Fibroblast of peridontal ligament (primary cell): ENCODE measurements at regions not wholly inside any gene's neighbourhood (a gene's known extent, or its start where the extent isn't known, plus 50 kb on each side); places are given as distances from the start of the nearest gene placed in this dataset.
"Not testable (repeated sequence)": the region's sequence is repeated elsewhere in the genome, so short reads cannot be mapped to it uniquely, and the experiment has no call there.

Experiments
- DNase-seq: peaks from one replicate; pipeline ENCODE4 v3.0.0-alpha.2; 2010; ENCODE audit errors: extremely low read depth

DNA sequence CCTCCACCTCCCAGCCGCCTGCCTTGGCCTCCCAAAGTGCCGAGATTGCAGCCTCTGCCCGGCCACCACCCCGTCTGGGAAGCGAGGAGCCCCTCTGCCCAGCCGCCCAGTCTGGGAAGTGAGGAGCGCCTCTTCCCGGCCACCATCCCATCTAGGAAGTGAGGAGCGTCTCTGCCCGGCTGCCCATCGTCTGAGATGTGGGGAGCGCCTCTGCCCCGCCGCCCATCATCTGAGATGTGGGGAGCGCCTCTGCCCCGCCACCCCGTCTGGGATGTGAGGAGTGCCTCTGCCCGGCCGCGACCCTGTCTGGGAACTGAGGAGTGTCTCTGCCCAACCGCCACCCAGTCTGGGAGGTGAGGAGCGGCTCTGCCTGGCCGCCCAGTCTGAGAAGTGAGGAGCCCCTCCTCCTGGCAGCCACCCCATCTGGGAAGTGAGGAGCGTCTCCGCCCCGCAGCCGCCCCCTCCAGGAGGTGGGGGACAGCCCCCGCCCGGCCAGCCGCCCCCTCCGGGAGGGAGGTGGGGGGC, 296.3 kb downstream of the HNRNPD start:
- DNase-seq = not testable (repeated sequence)

DNA sequence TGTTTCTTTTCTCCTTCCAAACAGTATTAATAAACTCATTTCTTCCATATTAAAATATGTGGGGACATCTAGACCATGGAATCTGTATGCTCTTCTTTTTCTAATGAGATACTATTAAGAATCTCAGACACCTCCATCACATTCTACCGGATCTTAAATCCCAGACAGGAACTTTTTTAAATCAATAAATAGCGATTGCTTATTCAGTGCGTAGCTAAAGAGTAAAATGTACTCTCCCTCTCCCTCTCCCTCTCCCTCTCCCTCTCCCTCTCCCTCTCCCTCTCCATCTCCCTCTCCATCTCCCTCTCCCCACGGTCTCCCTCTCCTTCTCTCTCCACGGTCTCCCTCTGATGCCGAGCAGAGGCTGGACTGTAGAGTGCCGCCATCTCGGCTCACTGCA, 297.0 kb downstream of the HNRNPD start:
- DNase-seq = no peak

DNA sequence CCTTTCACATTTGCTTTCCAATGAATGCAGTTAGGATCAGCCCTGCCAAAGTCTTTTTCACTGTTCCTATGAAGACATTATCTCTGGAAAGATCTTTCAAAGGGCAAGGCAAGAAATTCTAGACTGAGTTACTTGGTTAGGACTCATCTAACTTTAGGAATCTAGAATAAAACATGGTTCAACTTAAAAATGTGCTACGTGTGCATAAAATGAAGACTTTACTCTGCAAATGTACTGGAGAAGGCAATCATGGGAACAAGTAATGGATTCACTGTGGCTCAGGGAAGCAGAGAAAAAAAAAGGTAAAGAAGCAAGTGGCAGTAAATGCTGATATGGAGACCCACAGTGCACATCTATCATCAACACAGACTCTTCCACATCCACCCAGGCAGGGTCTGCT, 297.4 kb downstream of the HNRNPD start:
- DNase-seq = no peak

DNA sequence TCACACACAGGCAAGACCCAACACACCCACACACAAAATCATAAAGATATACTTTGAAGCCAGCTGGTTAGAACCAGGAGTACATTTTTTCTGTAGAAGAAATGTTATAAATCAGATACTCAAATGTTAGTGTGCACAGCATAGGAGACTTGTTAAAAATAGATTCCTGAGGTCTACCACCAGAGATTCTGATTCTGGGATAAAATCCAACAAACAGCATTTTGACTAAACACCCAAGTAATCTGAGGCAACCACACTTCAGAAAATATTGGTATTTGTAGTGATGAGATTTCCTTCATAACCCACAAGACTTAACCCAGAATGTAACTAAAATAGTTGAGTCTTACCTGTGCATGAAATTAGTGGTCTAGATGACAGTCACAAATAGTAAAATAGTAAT, 301.8 kb downstream of the HNRNPD start:
- no peak for DNase-seq

DNA sequence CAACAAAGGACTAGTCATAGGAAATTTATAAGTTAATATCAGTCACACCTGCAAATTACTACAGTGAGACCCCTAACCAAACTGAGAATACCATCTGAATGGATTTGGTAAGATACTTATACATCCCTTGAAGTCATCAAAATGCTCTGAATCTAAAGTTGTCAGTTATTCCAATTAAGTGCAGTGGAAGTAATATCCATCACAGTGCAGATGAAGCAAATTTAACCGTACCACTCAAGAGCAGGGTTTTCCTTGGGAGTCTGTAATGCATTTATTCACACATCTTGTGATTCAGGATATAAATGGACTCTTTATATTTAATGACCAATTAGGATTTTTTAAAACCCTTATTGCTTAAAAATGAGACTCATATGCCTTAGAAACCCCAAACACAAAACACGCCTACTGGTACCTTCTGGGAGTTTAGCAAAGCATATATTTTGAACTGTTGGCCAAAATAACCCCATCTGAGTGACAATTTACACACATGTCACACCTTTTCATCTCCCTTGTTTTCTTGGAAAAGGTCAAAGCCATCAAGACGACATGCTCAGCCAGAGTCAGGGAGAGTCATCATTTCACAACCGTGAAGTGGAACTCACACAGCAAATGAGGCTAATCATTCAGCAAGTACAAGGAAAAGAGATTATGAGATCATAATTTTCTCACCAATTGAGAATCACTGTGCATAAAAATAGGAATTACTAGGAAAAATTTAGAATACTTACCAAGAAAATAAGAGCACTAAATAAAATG, 303.7 kb downstream of the HNRNPD start:
- no peak for DNase-seq

DNA sequence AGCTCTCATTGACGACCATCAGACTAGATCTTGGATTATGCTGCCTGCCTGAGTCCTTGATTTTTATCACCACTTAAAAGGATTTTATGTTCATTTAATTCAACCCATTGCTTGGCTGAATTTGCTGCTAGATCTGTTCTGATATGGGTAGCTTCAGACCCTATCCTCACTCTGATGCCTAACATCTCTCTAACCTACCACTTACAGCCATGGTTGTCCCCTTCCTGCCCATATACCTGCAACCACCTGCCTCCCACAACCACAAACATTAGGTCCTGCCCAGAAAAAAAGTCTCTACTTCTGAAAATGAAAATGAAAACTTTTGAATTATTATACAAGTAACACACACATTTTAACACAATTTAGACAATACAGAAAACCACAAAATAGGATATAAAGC, 310.8 kb downstream of the HNRNPD start:
- DNase-seq = no peak

DNA sequence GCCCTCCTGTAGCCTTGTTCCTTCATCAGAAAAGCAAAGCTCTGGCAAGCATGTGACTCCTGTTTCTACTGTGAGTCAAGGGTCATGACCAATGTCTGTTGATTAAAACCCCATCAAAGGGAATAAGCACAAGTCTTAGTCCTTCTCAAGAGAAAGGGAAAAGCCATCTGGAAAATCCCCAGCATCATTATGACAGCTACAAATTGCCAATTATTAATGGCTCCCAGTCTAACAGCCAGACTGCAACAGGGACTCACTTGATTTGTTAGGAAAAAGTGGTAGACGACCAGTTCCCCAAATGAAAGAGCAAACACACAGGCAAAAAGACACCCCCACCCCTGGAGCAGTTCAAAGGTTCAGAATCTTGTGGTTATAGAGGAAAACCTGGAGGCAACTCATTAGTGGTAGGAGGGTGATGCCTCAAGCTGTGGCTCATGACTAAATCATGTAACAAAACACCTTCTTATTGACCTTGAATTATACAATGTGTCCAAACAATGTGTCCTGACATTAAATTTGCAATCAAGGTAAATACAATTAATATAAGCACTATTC, 315.7 kb downstream of the HNRNPD start:
- no peak for DNase-seq

DNA sequence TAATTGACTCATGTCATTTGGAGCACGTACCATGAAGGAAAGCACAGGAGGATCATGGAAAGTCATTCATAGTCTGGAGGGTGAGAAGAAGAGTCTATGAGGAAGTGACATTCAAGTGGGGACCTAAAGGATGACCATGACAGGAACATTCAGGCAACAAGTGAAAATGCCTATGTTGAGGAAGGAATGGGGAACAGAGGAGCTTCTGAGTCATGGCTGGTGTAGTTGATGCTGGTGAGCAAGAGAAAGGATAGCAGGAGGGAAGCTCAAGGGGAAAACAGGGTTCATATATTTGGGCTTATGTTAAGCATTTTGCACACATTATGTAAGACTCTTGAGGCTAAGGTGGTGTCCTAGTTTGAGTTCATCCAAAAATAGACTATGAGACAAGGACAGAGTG, 318.6 kb downstream of the HNRNPD start:
- DNase-seq = no peak

DNA sequence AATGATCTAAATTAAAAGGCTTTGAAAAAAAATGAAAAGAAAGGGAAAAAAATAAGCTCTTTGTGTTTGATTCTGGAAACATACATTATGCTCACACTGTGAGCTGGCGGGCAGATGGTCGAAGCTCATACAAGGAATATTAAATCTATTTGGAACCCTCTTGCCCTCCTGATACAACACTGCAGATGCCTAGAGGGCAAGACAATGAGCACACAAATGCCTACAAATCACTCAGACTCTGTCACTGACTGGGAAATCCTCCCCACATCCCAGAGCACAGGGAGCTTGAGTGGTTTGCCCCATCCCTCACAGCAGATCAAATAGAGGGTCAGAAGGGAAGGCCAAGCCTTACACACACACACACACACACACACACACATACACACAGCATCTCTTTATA, 320.4 kb downstream of the HNRNPD start:
- DNase-seq = no peak

DNA sequence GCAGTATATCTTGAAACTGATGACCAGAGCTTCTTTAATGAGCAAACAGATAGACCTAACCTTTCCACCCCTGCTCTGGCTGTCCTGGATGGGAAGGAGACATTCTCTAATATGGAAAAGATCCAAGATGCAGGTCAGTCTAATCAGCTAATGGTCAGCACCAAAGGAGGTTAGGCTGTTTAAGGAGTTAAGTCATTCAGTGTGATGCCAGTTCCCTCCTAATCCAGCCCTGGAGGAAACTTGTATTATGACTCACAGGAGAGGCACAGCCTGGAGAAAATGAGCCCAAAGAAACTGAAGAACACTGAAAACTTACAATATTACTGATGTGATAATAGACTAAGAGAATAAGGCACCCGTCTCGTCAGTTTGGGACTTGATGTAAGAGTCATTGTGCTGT, 323.0 kb downstream of the HNRNPD start:
- no peak for DNase-seq

DNA sequence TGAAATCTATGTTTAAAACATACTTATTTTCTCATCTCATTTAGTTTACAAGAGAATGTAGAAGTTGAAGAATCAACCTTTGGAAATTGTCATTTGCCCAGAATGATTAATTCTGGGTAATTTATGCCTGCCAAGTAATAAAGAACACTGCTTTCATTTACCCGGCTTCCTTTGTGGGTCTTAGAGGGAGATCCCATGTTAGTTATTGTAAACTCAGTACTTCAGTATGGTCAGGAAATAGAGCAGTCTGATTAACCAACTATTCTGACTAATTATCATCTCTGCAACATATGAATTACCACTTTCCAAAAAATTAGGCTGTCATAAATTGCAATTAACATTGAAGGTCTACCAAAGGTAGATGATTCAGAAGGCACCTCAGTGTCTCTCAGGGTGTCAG, 324.5 kb downstream of the HNRNPD start:
- no peak for DNase-seq

DNA sequence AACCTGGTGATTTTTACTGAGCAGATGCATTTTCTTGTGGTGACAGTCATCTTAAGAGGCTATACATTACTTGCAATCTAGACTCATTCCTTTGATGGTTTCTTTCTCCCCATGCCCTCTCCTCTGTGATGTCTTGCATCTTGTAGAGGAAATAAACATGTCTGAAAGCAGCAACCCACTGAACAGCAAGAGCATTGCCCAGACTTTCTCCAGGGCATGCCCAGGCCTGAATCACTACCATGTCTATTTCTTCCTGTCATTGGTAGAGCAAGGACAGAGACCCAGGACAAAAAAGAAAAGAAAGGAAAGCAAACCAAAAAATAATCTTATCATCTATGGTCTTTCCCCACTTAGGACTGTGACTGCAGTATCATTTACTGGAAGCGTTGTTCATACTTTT, 326.1 kb downstream of the HNRNPD start:
- DNase-seq = no peak

DNA sequence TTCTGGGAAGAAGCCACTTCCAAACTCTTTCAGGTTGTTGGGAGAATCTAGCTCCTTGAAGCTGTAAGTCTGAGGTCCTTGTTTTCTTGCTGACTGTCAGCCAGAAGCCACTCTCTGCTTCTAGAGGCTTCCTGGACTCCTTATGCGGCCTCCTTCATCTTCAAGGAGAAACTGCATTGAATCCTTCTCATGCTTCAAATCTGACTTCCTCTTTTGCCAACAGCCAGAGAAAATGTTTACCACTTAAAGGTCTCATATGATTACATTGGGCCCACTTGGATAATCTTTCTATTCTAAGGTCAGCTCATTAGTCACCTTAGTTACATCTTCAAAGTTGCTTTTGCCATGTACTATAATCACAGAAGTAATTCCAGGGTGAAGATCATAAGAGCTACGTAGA, 327.0 kb downstream of the HNRNPD start:
- DNase-seq = no peak

DNA sequence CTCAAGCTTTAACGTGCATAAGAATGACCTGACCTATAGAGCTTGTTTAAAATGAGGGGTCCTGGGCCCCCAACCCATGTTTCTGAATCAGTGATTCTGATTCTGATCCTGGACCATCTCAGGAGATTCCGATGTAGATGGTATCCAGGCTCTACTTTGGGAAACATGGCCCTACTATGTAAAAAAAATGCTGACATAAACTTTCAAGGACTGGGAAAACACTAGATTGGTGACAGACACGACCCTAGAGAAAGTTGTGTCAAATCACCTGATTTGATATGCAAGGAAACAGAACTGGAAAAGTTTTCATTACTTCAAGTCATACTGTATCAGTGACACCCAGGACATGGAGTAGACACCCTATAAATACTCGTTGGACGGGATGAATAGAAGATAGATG, 328.5 kb downstream of the HNRNPD start:
- no peak for DNase-seq

DNA sequence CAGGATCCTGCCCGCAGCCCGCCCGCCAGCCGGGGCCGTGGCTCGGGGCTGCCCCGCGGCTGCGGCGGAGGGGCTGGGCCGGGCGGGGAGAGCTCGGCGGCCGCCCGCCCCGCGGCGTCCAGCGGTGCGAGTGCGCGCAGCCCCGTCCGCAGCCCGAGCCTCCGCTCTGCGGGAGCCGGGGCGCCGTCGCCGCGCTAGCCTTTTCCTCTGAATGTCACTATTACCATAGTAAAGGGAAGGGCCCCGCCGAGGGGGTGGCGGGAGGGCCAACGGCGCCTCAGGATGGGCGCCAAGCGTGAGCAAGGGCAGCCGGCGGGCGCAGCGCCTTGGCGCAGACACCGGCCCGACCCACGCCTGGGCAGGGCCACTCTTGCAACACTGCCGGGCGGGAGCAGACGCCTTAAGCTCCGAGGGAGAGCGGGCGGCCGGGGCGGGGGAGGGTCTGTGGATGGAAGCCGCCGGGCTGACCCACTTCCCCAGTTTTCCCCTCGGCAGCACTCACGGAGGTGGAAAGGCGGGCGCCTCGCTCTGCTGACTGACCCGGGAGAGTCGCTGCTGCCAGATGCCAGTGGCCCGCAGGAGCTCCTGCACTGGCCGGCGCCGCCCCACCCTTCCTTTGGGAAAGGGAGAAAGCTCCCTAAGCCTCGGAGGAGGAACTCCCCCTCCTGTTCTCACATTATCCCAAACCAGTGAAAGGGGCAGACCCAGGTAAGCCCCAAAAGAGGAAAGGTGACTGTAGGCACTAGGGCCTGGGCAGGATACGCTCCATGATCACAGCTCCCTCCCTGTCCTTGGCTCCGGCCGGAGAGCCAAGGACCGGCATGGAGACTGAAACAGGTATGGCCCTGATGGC, 329.4 kb downstream of the HNRNPD start:
- DNase-seq = peak; percentile 4

DNA sequence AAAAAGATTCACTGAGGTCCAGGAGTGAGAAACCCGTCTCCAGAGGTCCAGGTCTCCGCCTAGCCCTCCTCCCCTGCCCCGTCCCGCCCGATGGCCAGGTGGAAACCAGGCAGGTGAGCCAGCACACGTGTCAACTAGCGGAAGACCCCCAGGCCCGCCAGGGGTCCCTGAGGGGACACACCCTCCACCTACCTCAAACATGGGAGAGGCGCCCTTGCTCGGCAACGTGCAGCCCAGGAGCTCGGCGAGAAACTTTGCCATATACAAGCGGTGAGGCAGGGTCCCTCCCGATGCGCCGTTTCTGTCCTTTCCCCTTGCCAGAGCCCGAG, 330.0 kb downstream of the HNRNPD start:
- DNase-seq = no peak

DNA sequence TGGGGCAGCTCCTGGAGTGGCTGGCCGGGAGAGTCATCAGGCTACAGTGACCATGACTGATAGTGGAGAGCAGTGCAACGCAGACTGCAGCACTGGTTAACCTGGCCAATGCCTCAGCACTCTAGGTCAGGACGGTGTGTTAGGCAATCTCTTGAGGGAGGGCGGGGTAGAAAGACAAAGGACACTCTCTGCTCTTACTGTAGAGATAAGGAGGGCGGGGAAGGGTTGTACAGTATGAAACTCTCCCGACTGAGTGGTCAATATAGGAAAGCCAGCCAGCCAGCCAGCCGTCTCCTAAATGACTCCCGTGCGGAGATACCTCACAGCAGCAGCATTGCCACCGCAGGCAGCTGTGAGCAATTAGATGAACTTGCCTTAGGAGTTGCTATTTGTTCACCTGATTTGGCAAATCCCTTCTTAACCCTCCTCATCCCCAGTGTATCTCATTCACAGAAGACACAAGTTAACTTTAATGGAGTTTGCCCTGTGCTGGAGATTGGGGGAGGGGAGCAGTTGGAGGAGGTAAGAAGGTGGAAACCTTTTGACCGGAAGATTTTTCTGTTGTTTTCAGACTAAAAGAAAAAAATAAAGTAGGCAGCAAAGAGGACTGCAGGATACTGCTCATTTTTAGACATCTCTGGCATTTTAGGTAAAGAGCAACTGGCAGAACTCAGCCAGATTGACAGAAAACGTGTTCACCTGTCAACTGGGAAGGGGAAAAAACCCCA, 330.5 kb downstream of the HNRNPD start:
- DNase-seq = no peak

DNA sequence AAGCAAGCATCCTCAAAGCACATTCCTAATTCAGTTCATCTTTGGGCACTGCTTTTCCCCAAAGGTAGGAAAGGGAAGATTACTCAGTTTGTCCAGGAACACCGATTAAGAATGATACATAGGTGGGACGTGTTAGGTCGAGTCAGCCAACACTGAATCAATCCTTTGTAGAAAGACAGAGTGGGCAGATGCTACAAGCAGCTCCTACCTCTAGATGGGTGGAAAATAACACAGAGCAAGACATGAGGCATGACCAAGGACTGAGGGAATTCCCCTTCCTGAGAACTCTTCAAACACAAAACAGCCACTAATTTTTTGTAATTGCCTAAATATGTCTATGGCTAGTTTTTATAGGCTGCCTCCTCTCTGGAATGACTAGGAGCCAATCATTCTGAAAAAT, 331.7 kb downstream of the HNRNPD start:
- DNase-seq = no peak

DNA sequence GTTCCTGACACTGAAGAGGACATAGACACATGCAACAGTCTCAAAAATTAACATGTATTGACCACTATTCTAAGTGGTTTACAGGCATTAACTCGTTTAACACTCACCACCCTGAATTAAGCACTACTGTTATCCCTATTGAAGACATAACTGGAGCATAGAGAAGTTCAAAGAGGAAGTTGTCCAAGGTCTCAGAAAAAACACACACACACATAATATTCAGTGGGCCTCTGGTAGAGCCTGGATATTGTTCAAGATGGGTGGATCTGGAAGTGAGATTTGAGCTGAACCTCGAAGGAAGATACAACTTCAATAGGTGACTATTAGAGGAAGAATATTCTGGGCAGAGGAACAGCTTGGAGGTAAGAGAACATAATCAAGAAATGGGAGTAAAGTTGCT, 334.9 kb downstream of the HNRNPD start:
- no peak for DNase-seq

DNA sequence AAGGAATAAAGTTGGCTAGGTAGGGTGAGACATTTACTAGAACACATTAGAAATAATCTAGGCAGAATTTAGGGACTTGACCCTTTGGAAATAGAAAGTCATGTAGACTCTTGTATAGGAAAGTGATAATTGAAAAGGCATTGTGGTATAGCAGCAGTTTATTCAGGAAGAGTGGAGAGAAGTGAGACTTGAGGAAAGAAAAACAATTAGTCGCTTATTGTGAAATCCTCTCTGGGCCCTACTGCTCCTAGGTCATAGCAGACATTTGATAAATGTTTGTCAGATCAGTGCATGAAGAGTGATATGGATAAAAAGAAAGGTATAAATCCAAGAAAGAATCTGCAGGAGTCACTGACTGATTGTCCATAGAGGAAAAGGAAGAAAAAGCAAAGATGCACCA, 337.6 kb downstream of the HNRNPD start:
- DNase-seq = no peak

DNA sequence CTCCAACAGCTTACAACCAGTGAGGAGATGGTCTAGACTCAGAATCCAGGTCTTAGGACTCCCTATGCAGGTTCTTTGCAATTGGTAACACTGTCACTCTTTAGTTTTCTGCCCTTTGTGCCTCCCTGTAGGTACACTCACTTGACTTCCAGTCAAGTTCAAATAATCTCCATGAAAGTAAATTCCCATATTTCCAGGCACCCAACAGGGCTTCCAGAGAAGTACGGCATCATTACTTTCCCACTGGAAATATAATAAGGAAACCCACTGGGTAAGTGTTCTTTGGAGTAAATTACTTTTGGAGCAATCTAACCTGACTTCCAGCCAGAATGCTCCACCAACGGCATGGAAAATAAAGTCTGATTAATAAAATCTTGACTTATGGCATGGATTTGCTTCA, 338.9 kb downstream of the HNRNPD start:
- no peak for DNase-seq

DNA sequence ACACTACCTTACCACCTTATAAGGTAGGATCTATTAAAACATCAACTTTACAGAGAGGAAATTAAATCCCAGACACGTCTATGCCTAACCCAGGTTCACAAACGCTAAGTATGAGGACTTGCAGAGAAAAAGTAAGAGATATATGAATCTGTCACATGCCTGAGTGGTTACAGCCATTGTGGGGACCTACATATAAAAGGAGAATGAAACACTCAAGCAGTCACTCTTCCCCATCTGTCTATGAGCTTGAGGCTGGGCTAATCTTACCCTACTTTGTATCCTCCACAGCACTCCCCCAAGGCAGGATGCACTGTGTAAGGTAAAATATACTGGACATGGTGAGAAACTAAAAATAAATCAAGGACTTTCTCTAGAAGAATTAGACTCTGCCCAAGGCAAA, 339.9 kb downstream of the HNRNPD start:
- no peak for DNase-seq
